ENCODE measurements at regions not wholly inside any gene's neighbourhood (a gene's known extent, or its start where the extent isn't known, plus 50 kb on each side); places are given as distances from the start of the nearest gene placed in this dataset.

DNA sequence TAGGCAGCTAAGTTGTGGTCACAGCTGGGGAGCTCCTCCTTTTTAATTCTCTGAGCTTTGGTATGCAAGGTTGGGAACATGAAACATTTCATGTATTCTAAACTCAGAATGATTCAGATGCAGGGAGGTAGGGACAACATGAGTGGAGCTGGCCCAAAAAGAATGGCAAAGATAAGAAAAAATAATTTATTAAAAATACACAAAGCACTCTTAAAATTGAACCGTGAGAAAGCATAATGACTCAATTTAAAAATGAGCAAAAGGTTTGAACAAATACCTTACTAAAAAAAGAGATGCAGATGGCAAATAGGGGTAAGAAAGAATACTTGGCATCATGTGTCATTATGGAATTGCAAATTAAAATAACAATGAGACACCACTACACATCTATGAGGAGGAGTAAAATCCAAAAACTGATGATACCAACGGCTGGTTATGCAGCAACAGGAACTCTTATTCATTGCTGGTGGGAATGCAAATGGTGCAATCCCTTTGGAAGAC lies 175.6 kb upstream of the IRX3 start:
- no peak for DNase-seq (ENCODE audit: low spot score in 2 of 2)
- H3K36me3 ChIP-seq = no peaks in the 10 kb centered on the region
- no peak overlapping the region for H3K4me3 ChIP-seq
- H3K4me1 ChIP-seq = peaks cover 0 to 8% (median 0%) of the 10 kb centered on the region in 4 donors
- TF ChIP-seq, protein P1, sequence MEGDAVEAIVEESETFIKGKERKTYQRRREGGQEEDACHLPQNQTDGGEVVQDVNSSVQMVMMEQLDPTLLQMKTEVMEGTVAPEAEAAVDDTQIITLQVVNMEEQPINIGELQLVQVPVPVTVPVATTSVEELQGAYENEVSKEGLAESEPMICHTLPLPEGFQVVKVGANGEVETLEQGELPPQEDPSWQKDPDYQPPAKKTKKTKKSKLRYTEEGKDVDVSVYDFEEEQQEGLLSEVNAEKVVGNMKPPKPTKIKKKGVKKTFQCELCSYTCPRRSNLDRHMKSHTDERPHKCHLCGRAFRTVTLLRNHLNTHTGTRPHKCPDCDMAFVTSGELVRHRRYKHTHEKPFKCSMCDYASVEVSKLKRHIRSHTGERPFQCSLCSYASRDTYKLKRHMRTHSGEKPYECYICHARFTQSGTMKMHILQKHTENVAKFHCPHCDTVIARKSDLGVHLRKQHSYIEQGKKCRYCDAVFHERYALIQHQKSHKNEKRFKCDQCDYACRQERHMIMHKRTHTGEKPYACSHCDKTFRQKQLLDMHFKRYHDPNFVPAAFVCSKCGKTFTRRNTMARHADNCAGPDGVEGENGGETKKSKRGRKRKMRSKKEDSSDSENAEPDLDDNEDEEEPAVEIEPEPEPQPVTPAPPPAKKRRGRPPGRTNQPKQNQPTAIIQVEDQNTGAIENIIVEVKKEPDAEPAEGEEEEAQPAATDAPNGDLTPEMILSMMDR (IDR thresholded peaks at IDR 0.05) = no peak
- TF ChIP-seq EP300 (IDR thresholded peaks at IDR 0.05) (no peak), POLR2A (IDR thresholded peaks at IDR 0.05) (no peak)
- H3K27ac ChIP-seq = no peak overlapping the region
- peaks cover 0 to 10% of the 10 kb centered on the region in 2 donors for H3K27me3 ChIP-seq
- peaks cover 0 to 27% (median 1%) of the 10 kb centered on the region in 4 donors for H3K9me3 ChIP-seq
- WGBS, 2 donors = 79 to 93% methylated on average over 2 of the region's 2 CpGs

DNA sequence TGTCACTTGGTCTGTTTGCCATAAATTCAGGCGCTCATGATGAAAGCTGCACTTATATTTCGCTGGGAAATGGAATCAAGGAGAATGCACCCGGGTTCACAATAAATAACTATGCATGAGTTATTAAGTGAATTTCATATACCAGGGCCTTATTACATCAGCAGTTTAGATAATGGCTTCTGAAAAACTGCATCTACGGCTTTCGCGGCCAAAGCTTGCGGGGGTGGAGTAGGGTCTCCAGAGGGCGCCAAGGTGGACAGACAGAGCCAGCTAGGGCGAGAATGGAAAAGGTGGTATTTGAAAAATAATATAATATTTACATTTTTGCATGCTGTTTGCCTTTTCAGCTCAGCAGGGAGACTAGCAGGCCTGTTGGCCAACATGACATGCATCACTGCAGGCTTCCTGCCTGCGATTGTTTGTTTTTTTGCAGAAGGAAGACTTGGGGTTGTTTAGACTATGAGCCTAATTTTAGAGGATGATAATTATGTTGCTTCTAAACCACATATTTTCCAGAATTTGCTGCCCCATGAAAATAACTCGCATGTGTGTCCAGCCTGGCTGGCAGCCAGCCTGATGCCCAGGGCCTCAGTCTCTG lies 173.8 kb upstream of the IRX3 start:
- Histone ChIP-seq H3K36me3 (no peaks in the 10 kb centered on the region), H3K4me1 (peaks cover 0 to 8% (median 0%) of the 10 kb centered on the region in 4 donors), H3K27ac (no peak overlapping the region), H3K4me3 (no peak overlapping the region), H3K9me3 (peaks cover 0 to 27% (median 1%) of the 10 kb centered on the region in 4 donors), H3K27me3 (peaks cover 0 to 10% of the 10 kb centered on the region in 2 donors)
- TF ChIP-seq POLR2A (IDR thresholded peaks at IDR 0.05) = no peak
- TF ChIP-seq, protein P1 (IDR thresholded peaks at IDR 0.05) = no peak
- no peak for DNase-seq (ENCODE audit: low spot score in 2 of 2)
- WGBS, 2 donors = 28 to 45% methylated on average over 11 of the region's 11 CpGs

DNA sequence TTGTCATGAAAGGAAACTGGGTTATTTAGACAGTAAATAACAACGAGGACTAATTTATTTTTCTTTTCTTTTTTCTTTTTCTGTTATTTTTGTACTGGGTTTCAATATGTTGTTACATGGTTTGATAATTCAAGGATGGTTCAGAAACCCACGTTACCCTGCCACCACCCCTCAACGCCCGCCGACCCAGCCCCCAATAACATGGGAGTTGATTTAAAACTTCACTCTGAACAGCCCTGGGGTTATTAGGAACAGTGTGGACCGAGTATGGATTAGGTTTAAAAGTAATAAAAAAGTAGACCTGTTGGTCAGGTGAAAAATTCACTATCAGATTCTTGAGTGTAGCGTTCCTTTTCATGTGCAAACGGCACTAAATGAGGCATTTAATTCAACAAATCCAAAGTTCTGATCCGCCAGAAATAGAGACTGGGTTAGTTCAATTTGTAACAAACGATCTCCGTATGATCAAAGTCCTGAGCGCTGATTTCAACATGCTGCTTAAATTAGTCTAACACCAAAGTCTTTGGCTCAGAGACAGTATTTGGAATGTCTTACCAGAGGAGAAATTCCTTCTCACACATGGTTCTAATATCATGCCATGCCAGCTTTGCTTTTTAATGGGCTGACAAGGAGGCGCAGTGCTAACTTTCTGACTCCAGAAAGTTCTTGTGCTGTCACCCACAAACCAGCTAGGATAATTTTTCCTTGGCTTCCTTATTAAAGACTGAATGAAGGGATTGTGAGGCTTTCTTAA lies 173.1 kb upstream of the IRX3 start:
- H3K4me3 ChIP-seq = no peak overlapping the region
- H3K9me3 ChIP-seq = peaks cover 0 to 22% (median 1%) of the 10 kb centered on the region in 4 donors
- H3K4me1 ChIP-seq = peaks cover 0 to 8% (median 0%) of the 10 kb centered on the region in 4 donors
- H3K36me3 ChIP-seq = no peaks in the 10 kb centered on the region
- WGBS, 2 donors = 29 to 32% methylated on average over 13 of the region's 13 CpGs
- TF ChIP-seq, protein P1 (IDR thresholded peaks at IDR 0.05) = no peak
- TF ChIP-seq POLR2A (IDR thresholded peaks at IDR 0.05) (no peak), EP300 (IDR thresholded peaks at IDR 0.05) (no peak)
- peaks cover 0 to 10% of the 10 kb centered on the region in 2 donors for H3K27me3 ChIP-seq
- no peak overlapping the region for H3K27ac ChIP-seq
- DNase-seq (ENCODE audit: low spot score in 2 of 2) = no peak

DNA sequence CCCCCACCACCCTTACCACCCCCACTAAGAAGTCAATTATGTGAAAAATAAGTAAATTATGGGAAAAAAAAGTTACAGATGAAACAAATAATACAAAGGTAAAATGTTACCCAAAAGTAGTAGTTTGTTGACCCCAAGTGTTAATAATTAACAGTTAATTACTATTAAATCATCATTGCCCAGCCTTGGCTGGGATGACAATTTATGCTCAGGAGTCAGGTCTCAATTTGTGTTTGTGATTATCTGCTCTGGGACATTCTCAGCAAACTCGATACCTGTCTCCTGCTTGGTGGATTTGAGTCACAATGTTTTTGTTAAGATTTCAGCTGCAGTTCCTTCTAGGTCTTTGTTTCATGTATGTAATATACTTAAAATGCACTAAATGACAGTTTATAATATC lies 172.3 kb upstream of the IRX3 start:
- Histone ChIP-seq H3K36me3 (no peaks in the 10 kb centered on the region), H3K27me3 (peaks cover 0 to 10% of the 10 kb centered on the region in 2 donors), H3K4me1 (peaks cover 0 to 8% (median 0%) of the 10 kb centered on the region in 4 donors), H3K4me3 (no peak overlapping the region), H3K27ac (no peak overlapping the region), H3K9me3 (peaks cover 0 to 14% (median 1%) of the 10 kb centered on the region in 4 donors)
- DNase-seq (ENCODE audit: low spot score in 2 of 2) = no peak
- no peak for TF ChIP-seq EP300 (IDR thresholded peaks at IDR 0.05)
- TF ChIP-seq POLR2A (IDR thresholded peaks at IDR 0.05) = no peak
- TF ChIP-seq, protein P1 (IDR thresholded peaks at IDR 0.05) = no peak
- WGBS, 2 donors = 70 to 86% methylated on average over 1 of the region's 1 CpG

DNA sequence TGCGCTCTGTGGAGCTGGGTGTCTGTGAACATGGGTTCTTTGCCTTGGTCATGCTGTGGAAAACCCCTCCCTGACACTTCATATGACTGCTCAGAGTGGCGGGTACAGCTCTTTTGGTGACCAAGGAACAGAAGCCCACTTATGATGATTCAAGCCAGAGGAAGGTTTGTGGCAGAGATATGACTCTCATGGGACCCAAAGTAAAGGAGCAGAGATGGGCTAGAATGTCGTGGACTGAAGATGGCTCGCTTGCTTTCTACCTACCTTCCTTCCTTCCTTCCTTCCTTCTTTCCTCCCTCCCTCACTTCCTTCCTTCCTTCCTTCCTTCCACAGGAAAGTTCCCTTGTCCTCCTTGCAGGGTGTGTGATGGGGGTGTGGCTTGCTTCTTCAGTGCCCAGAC lies 169.7 kb upstream of the IRX3 start:
- no peak for TF ChIP-seq POLR2A (IDR thresholded peaks at IDR 0.05)
- TF ChIP-seq, protein P1 (IDR thresholded peaks at IDR 0.05) = no peak
- TF ChIP-seq EP300 (IDR thresholded peaks at IDR 0.05) = no peak
- Histone ChIP-seq H3K4me1 (peaks cover 0 to 8% (median 0%) of the 10 kb centered on the region in 4 donors), H3K36me3 (no peaks in the 10 kb centered on the region), H3K27me3 (peaks cover 0 to 10% of the 10 kb centered on the region in 2 donors), H3K27ac (no peak overlapping the region), H3K4me3 (no peak overlapping the region), H3K9me3 (no peaks in the 10 kb centered on the region)
- 65 to 75% methylated on average over 4 of the region's 4 CpGs for WGBS, 2 donors
- DNase-seq (ENCODE audit: low spot score in 2 of 2) = no peak
